A549 (cell line): ENCODE measurements at regions not wholly inside any gene's neighbourhood (a gene's known extent, or its start where the extent isn't known, plus 50 kb on each side); places are given as distances from the start of the nearest gene placed in this dataset.

Source experiments
- ATAC-seq, 2 experiments: fragments of 200-7000 bp in 1 of 2; fragments of >200 bp in 1 of 2; cut with Nextera tagmentation in 1 of 2; cut with Tn5 transposase in 1 of 2; 3 replicates each; pipeline versions ENCODE4 v1.8.0 to v1.9.1; 2018 to 2020; ENCODE audit warnings: mild to moderate bottlenecking in 1 of 2, moderate library complexity in 1 of 2
- CTCF ChIA-PET: fragments of 300-600 bp; sonication (Branson Sonifier 250); formaldehyde crosslinking; extraction: SDS; loops from one replicate; lab custom pipeline; 2021; ENCODE audit warnings: antibody characterized with exemption, inconsistent platforms; lab: Yijun Ruan, JAX
- POLR2A ChIA-PET: fragments of 350-600 bp; formaldehyde crosslinking; extraction: SDS; loops from one replicate; lab custom pipeline; 2021; ENCODE audit warnings: antibody characterized with exemption, inconsistent platforms; lab: Yijun Ruan, JAX
- DNase-seq, 2 experiments: peaks; one replicate each; pipeline versions ENCODE4 v3.0.0 to v3.0.0-alpha.2; 2011 to 2016; ENCODE audit warnings: low read depth in 1 of 2, low spot score in 1 of 2
- FAIRE-seq: peaks from 2 replicates; lab custom pipeline; 2011; peaks lifted over from hg19 to GRCh38; lab: Jason Lieb, UNC
- H3K27ac ChIP-seq, 2 experiments: fragments of >200 bp; sonication (Bioruptor Twin); formaldehyde crosslinking; 3 replicates each; pipeline ENCODE4 v1.5.1; 2016 to 2017
- H3K4me1 ChIP-seq: fragments of >200 bp; sonication (Bioruptor Twin); formaldehyde crosslinking; 3 replicates; pipeline ENCODE4 v1.6.1; 2016
- H3K4me2 ChIP-seq: fragments of >200 bp; sonication (Bioruptor Twin); formaldehyde crosslinking; 3 replicates; pipeline ENCODE4 v1.6.1; 2016
- H3K4me3 ChIP-seq: fragments of >200 bp; sonication (Bioruptor Twin); formaldehyde crosslinking; 3 replicates; pipeline ENCODE4 v1.5.1; 2016
- H3K9me3 ChIP-seq: fragments of >200 bp; sonication (Bioruptor Twin); formaldehyde crosslinking; 3 replicates; pipeline ENCODE4 v1.6.1; 2016
- CBX2 ChIP-seq: fragments of 200-600 bp; sonication (generic); IDR thresholded peaks from 2 replicates; pipeline ENCODE4 v1.6.1; 2016; ENCODE audit warnings: low read depth, mild to moderate bottlenecking, borderline replicate concordance
- CBX8 ChIP-seq: fragments of 200-600 bp; sonication (generic); IDR thresholded peaks from 2 replicates; pipeline ENCODE4 v1.6.1; 2016
- CEBPB ChIP-seq, 2 experiments: fragments of >200 bp in 1 of 2; sonication (Bioruptor Twin) in 1 of 2; formaldehyde crosslinking in 1 of 2; IDR thresholded peaks; 2 replicates each; pipeline ENCODE4 v1.6.1; 2012 to 2016
- EHF ChIP-seq: fragments of 250-450 bp; sonication (Bioruptor Pico); IDR thresholded peaks from 2 replicates; pipeline ENCODE4 v1.5.0; 2020; ENCODE audit warnings: mild to moderate bottlenecking
- ESRRA ChIP-seq: fragments of 150-350 bp; IDR thresholded peaks from 2 replicates; pipeline ENCODE4 v1.6.1; 2014; ENCODE audit warnings: mild to moderate bottlenecking, low read length, borderline replicate concordance
- FOSB ChIP-seq: fragments of 250-450 bp; sonication (Bioruptor Pico); IDR thresholded peaks from 2 replicates; pipeline ENCODE4 v1.5.0; 2020; ENCODE audit warnings: mild to moderate bottlenecking, moderate library complexity
- FOXS1 ChIP-seq: fragments of 250-450 bp; sonication (Bioruptor Pico); IDR thresholded peaks from 2 replicates; pipeline ENCODE4 v1.5.0; 2020; ENCODE audit warnings: mild to moderate bottlenecking, moderate library complexity
- HEYL ChIP-seq: fragments of 250-450 bp; sonication (Bioruptor Pico); IDR thresholded peaks from 2 replicates; pipeline ENCODE4 v1.8.0; 2021; ENCODE audit warnings: mild to moderate bottlenecking, moderate library complexity
- HOXB5 ChIP-seq: fragments of 250-450 bp; sonication (Bioruptor Pico); IDR thresholded peaks from 2 replicates; pipeline ENCODE4 v1.5.0; 2020; ENCODE audit warnings: mild to moderate bottlenecking, moderate library complexity
- JUN ChIP-seq, 2 experiments: fragments of >200 bp; sonication (Bioruptor Twin); formaldehyde crosslinking; IDR thresholded peaks; 2 replicates in 1 of 2; 3 replicates in 1 of 2; pipeline ENCODE4 v1.6.1; 2016 to 2017
- PHF8 ChIP-seq: fragments of 200-600 bp; sonication (generic); IDR thresholded peaks from 2 replicates; pipeline ENCODE4 v1.6.1; 2016; ENCODE audit warnings: low read depth, mild to moderate bottlenecking, antibody characterized with exemption, moderate library complexity, borderline replicate concordance
- POLR2A ChIP-seq: IDR thresholded peaks from 2 replicates; pipeline ENCODE4 v1.6.1; 2012; ENCODE audit warnings: mild to moderate bottlenecking, low read length
- POLR2AphosphoS2 ChIP-seq: conservative IDR thresholded peaks from 2 replicates; pipeline ENCODE4 v1.6.1; 2012; ENCODE audit warnings: low read length, improper control_type of control experiment, inconsistent platforms
- RAD21 ChIP-seq, 2 experiments: fragments of >200 bp in 1 of 2; sonication (Bioruptor Twin) in 1 of 2; formaldehyde crosslinking in 1 of 2; IDR thresholded peaks in 1 of 2; conservative IDR thresholded peaks in 1 of 2; 2 replicates in 1 of 2; 3 replicates in 1 of 2; pipeline ENCODE4 v1.6.1; 2012 to 2018; ENCODE audit warnings: inconsistent platforms in 1 of 2
- RARB ChIP-seq: fragments of 250-450 bp; sonication (Bioruptor Pico); IDR thresholded peaks from 2 replicates; pipeline ENCODE4 v1.8.0; 2021; ENCODE audit warnings: mild to moderate bottlenecking, moderate library complexity
- RCOR1 ChIP-seq: fragments of 150-350 bp; IDR thresholded peaks from 2 replicates; pipeline ENCODE4 v1.6.1; 2014; ENCODE audit warnings: antibody characterized with exemption, low read length, low read depth
- SREBF2 ChIP-seq: fragments of 450-650 bp; IDR thresholded peaks from 2 replicates; pipeline ENCODE4 v1.6.1; 2014; ENCODE audit warnings: mild to moderate bottlenecking, moderate library complexity
- TFCP2L1 ChIP-seq: fragments of 250-450 bp; sonication (Bioruptor Pico); IDR thresholded peaks from 2 replicates; pipeline ENCODE4 v1.5.0; 2021; ENCODE audit warnings: mild to moderate bottlenecking
- ZC3H11A ChIP-seq: fragments of 450-650 bp; IDR thresholded peaks from 2 replicates; pipeline ENCODE4 v1.6.1; 2014; ENCODE audit warnings: antibody characterized with exemption, mild to moderate bottlenecking
- ZNF302 ChIP-seq: fragments of 250-450 bp; sonication (Bioruptor Pico); IDR thresholded peaks from 2 replicates; pipeline ENCODE4 v1.9.0; 2021; ENCODE audit warnings: inconsistent platforms, mild to moderate bottlenecking, moderate library complexity
- WGBS: methylation state at CpG from one replicate; pipeline ENCODE4 v1.1.6; 2017; ENCODE audit errors: missing lambda C conversion rate; 5-methylcytosine and 5-hydroxymethylcytosine counted together
- TF ChIP-seq, protein P1 (sequence below): fragments of 450-650 bp; IDR thresholded peaks from 2 replicates; pipeline ENCODE4 v1.6.1; 2014; ENCODE audit warnings: antibody characterized with exemption
- TF ChIP-seq, protein P2 (sequence below): fragments of 250-450 bp; sonication (Bioruptor Pico); IDR thresholded peaks from 2 replicates; pipeline ENCODE4 v1.5.0; 2021; ENCODE audit warnings: mild to moderate bottlenecking, moderate library complexity, borderline replicate concordance
- TF ChIP-seq, protein P3 (sequence below): fragments of 150-350 bp; IDR thresholded peaks from 2 replicates; pipeline ENCODE4 v1.6.1; 2014; ENCODE audit warnings: low read depth, mild to moderate bottlenecking, low read length
- TF ChIP-seq, protein P4 (sequence below): IDR thresholded peaks from 2 replicates; pipeline ENCODE4 v1.6.1; 2012

DNA sequence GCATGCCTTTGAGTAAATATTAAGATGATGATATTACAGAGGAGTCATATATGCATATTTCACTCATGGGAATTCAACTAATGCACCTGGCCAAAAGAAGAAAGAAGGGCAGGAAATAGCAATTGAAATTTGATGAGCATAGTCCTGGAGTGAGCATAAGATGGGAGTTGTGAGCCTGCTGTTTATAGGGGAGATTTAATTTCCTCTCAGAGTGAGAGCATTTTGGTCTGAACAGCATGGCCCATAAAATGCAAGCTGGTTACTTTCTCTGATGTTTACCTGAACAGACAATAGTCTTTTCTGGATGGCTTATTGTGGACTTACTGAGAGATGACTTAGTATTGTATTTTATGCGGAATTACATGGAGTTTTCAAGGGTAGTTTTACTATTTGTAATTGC lies 53.6 kb downstream of the FHIP1A start:
- WGBS = 48% methylated on average over 1 of the region's 1 CpG
- H3K4me3 ChIP-seq = no peak overlapping the region
- H3K4me2 ChIP-seq = no peak overlapping the region
- no peaks in the 10 kb centered on the region for H3K9me3 ChIP-seq
- no peak for DNase-seq
- no peak for ATAC-seq
- POLR2A ChIA-PET = no interaction called here
- no peak overlapping the region for H3K27ac ChIP-seq
- FAIRE-seq = no peak
- CTCF ChIA-PET = no interaction called here
- no peaks in the 10 kb centered on the region for H3K4me1 ChIP-seq
- TF ChIP-seq FOXS1 (CRISPR knock-in tag) = no peak
- TF ChIP-seq RARB (CRISPR knock-in tag) = no peak
- no peak for TF ChIP-seq SREBF2
- TF ChIP-seq JUN (IDR thresholded peaks at IDR 0.05) = no peak
- no peak for TF ChIP-seq ZNF302
- no peak for TF ChIP-seq PHF8
- no peak for TF ChIP-seq FOSB
- TF ChIP-seq, protein P1, sequence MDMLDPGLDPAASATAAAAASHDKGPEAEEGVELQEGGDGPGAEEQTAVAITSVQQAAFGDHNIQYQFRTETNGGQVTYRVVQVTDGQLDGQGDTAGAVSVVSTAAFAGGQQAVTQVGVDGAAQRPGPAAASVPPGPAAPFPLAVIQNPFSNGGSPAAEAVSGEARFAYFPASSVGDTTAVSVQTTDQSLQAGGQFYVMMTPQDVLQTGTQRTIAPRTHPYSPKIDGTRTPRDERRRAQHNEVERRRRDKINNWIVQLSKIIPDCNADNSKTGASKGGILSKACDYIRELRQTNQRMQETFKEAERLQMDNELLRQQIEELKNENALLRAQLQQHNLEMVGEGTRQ = no peak
- TF ChIP-seq EHF (CRISPR knock-in tag) = no peak
- TF ChIP-seq CEBPB (IDR thresholded peaks at IDR 0.05) = no peak
- no peak for TF ChIP-seq POLR2A
- TF ChIP-seq, protein P2, sequence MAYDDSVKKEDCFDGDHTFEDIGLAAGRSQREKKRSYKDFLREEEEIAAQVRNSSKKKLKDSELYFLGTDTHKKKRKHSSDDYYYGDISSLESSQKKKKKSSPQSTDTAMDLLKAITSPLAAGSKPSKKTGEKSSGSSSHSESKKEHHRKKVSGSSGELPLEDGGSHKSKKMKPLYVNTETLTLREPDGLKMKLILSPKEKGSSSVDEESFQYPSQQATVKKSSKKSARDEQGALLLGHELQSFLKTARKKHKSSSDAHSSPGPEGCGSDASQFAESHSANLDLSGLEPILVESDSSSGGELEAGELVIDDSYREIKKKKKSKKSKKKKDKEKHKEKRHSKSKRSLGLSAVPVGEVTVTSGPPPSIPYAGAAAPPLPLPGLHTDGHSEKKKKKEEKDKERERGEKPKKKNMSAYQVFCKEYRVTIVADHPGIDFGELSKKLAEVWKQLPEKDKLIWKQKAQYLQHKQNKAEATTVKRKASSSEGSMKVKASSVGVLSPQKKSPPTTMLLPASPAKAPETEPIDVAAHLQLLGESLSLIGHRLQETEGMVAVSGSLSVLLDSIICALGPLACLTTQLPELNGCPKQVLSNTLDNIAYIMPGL (CRISPR knock-in tag) = no peak
- TF ChIP-seq, protein P3, sequence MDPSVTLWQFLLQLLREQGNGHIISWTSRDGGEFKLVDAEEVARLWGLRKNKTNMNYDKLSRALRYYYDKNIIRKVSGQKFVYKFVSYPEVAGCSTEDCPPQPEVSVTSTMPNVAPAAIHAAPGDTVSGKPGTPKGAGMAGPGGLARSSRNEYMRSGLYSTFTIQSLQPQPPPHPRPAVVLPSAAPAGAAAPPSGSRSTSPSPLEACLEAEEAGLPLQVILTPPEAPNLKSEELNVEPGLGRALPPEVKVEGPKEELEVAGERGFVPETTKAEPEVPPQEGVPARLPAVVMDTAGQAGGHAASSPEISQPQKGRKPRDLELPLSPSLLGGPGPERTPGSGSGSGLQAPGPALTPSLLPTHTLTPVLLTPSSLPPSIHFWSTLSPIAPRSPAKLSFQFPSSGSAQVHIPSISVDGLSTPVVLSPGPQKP = no peak

DNA sequence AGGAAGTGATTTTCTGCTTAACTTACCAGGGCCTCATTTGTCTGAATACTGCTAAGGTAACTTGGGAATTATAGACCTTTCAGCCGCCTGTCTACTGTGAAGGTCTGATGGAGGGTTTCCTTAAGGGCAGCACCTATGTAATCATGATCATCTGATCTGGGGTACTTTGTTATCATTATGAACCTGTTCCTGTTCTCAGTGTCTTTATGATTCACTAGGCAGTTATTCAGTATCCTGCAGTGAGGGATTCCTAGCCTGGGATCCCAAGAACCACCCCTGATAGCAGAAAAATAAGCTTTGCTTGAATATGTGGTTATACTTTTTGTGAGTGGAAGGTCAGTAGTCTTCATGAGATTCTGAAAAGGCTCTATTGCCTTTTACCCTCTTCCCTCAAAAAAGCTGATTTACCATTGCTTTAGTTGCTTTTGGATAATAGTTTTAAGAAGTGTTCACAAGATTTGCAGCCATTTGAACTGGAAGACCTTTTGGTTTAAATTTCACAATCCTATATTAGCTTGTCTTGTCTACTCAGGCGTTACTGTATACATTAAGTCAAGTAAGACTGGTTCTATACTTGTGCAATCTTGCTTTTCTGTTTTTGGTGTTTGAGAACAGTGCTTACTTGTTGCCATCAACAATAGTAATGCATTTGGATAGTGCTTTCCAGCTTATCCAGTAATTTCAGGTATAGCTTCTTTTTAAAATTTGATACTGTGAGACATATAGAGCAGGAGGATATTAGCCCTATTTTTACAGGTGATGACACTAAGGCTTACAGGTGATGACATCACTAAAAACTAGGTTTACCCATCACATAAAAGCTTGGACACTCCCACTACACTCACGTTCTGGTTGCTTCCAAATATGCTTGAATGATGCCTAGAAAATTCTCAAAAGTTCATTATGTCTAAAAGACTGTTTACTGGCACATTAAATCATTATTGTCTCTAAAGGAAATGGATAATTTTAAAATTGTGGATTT lies 60.0 kb downstream of the FHIP1A start:
- H3K4me1 ChIP-seq = no peaks in the 10 kb centered on the region
- ChIA-PET POLR2A (interaction anchor here (0.6 kb wide), 1 partner anchor 25 kb away, joined by 3 read pairs; no protein-coding TSS in a partner anchor), CTCF (no interaction called here)
- no peak for ATAC-seq
- H3K4me2 ChIP-seq = no peak overlapping the region
- no peak for DNase-seq
- no peak for TF ChIP-seq HOXB5 (CRISPR knock-in tag)
- TF ChIP-seq RCOR1 = no peak
- TF ChIP-seq CBX2 = no peak
- TF ChIP-seq ZC3H11A = no peak
- no peak for TF ChIP-seq CEBPB (IDR thresholded peaks at IDR 0.05)
- TF ChIP-seq CBX8 = no peak
- no peak for TF ChIP-seq ESRRA
- TF ChIP-seq RAD21 (conservative IDR thresholded peaks at IDR 0.05 in 1 of 2, IDR thresholded peaks at IDR 0.05 in 1 of 2) = no peak
- no peak overlapping the region for H3K4me3 ChIP-seq
- H3K9me3 ChIP-seq = no peaks in the 10 kb centered on the region
- WGBS = 26% methylated on average over 3 of the region's 3 CpGs
- H3K27ac ChIP-seq = no peak overlapping the region
- FAIRE-seq = no peak

DNA sequence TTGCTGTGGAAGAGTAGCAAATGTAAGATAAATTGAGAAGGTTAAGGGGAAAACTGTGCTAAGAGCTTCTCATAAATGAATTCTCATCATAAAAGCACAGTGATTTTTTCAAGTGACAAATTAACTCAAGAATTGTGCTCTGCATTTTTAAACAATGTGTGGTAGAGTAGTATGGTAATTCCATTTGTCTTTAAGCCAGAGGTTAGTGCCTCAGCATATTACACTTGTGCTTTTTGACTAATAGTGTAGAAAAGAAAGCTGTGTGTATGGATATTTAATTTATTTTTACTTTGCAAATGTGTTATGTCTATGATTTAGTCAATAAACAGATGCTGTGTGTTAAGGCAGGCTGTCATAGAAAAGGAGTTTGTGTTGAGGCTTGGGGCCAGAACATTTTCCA lies 61.0 kb downstream of the FHIP1A start:
- CTCF ChIA-PET = no interaction called here
- no peak overlapping the region for H3K4me2 ChIP-seq

More for the DNA sequence above, 61.0 kb downstream of the FHIP1A start:
- no peak overlapping the region for H3K4me3 ChIP-seq
- TF ChIP-seq, protein P4, sequence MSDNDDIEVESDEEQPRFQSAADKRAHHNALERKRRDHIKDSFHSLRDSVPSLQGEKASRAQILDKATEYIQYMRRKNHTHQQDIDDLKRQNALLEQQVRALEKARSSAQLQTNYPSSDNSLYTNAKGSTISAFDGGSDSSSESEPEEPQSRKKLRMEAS = no peak
- TF ChIP-seq, protein P3 = no peak
- TF ChIP-seq POLR2AphosphoS2 = no peak
- TF ChIP-seq HEYL = no peak
- no peak for TF ChIP-seq SREBF2
- no peak for TF ChIP-seq ZNF302
- no peak for TF ChIP-seq RARB (CRISPR knock-in tag)
- no peak for TF ChIP-seq TFCP2L1 (CRISPR knock-in tag)
- TF ChIP-seq, all 56 proteins: peak for 0
- H3K27ac ChIP-seq = no peak overlapping the region
- no peaks in the 10 kb centered on the region for H3K4me1 ChIP-seq
- POLR2A ChIA-PET = no interaction called here
- no peak for ATAC-seq
- no peak for DNase-seq
- H3K9me3 ChIP-seq = no peaks in the 10 kb centered on the region
- FAIRE-seq = no peak
